Ascending aorta (tissue), 2 donors: ENCODE measurements at regions not wholly inside any gene's neighbourhood (a gene's known extent, or its start where the extent isn't known, plus 50 kb on each side); places are given as distances from the start of the nearest gene placed in this dataset.

Experiments
- DNase-seq, 2 donors: peaks; one replicate each; pipeline ENCODE4 v3.0.0-alpha.2; 2019; ENCODE audit warnings: low spot score in 2 of 2
- H3K27ac ChIP-seq, 2 donors: fragments of 200-600 bp; sonication (generic); one replicate each; pipeline ENCODE4 v1.5.1; 2016 to 2017; ENCODE audit warnings: mild to moderate bottlenecking in 1 of 2
- H3K27me3 ChIP-seq: fragments of 200-600 bp; sonication (generic); one replicate; pipeline ENCODE4 v1.5.1; 2017
- H3K36me3 ChIP-seq, 2 donors: fragments of 200-600 bp; sonication (generic); one replicate each; pipeline ENCODE4 v1.5.1; 2016
- H3K4me1 ChIP-seq, 2 donors: fragments of 200-600 bp; sonication (generic); one replicate each; pipeline ENCODE4 v1.5.1; 2016 to 2017; ENCODE audit warnings: mild to moderate bottlenecking in 1 of 2
- H3K4me3 ChIP-seq, 2 donors: fragments of 200-600 bp; sonication (generic); one replicate each; pipeline ENCODE4 v1.5.1; 2016 to 2017; ENCODE audit warnings: mild to moderate bottlenecking in 1 of 2
- H3K9me3 ChIP-seq, 2 donors: fragments of 200-600 bp; sonication (generic); one replicate each; pipeline ENCODE4 v1.5.1; 2016
- intact Hi-C: fragments of 100-400 bp; cut with DNase I; formaldehyde crosslinking; loops from one replicate; pipeline ENCODE4 v1.15.1; 2023
- TF ChIP-seq, protein P1 (sequence below), 3 experiments: fragments of 200-600 bp in 2 of 3; fragments of 450-650 bp in 1 of 3; sonication (generic) in 2 of 3; IDR thresholded peaks; one replicate each; pipeline ENCODE4 v1.5.1; 2016 to 2019; ENCODE audit warnings: antibody characterized with exemption in 3 of 3, mild to moderate bottlenecking in 1 of 3, moderate library complexity in 1 of 3

DNA sequence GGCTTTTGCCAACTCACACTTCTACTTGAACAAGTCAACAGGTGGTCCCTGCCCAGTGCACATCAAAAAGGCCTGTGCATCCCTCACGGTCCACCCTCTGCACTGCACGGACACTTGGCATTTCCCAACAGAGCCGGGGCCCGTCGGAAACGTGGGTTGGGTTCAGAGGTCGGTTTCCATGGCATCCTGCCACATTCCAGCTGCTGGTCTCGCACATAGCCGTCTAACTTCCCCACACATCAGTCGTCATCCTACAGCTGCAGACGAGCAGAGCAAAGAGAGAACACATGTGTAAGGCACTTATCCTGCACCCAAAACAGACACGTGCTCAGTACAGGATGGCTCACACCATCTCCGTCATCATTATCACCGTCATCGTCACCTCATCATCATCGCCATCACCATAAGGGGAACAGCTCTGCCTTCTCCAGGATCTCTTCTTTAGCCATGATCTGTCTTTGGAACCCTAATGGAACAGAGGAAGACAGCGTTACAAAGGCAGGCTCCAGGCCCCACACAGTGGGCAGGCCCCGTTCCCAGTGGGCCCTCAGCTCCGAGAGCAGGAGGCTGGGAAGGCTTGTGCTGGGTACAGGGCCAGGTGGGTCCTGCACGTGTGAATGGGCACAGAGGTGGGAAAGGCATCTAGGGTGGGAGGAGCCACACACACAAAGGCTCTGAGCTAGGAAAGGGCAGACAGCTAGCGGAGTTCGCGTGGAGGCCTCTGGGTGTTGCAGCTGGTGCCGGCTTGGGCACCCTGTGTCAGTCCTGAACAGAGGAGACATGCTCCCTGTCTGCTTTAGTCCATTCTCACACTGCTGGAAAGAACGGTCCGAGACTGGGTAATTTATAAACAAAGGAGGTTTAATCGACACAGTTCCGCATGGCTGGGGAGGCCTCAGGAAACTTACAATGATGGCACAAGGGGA, 170.8 kb upstream of the SOX1 start:
- Histone ChIP-seq H3K27ac (no peak overlapping the region), H3K27me3 (no peaks in the 10 kb centered on the region), H3K4me3 (no peak overlapping the region), H3K9me3 (no peaks in the 10 kb centered on the region), H3K36me3 (no peaks in the 10 kb centered on the region), H3K4me1 (no peaks in the 10 kb centered on the region)
- TF ChIP-seq, protein P1, sequence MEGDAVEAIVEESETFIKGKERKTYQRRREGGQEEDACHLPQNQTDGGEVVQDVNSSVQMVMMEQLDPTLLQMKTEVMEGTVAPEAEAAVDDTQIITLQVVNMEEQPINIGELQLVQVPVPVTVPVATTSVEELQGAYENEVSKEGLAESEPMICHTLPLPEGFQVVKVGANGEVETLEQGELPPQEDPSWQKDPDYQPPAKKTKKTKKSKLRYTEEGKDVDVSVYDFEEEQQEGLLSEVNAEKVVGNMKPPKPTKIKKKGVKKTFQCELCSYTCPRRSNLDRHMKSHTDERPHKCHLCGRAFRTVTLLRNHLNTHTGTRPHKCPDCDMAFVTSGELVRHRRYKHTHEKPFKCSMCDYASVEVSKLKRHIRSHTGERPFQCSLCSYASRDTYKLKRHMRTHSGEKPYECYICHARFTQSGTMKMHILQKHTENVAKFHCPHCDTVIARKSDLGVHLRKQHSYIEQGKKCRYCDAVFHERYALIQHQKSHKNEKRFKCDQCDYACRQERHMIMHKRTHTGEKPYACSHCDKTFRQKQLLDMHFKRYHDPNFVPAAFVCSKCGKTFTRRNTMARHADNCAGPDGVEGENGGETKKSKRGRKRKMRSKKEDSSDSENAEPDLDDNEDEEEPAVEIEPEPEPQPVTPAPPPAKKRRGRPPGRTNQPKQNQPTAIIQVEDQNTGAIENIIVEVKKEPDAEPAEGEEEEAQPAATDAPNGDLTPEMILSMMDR (IDR thresholded peaks at IDR 0.05) = no peak
- no peak for DNase-seq
- intact Hi-C loops = no loop called here

DNA sequence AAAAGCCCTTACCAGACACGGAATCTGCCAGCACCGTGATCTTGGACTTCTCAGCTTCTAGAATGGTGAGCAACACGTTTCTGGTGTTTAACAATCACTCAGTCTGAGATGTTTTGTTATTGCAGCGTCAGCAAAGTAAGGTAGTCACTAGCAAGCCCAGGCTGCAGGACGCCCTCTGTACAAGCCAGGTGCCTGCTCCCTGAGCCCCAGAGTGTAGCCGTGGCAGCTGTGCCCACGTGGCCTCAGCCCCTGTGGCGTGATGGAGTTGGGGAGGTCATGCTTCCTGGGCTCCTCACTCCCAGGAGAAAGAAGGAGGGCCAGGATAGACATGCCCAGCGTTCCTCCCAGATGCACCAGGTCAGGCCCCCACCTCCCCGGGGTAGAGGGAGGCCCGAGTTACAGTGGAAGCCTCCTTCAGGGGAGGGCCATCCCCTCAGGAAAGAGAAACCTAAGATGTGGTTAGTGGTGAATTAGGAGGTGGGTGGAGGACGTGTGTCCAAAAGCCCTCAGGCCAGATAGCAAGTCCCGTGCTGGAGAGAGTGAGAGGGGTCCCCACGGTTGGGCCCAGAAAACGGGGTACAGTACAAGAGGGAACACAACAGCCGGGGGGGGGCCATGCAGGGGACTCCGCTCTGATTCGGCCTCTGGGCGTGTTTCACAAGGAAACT, 169.6 kb upstream of the SOX1 start:
- no peaks in the 10 kb centered on the region for H3K27me3 ChIP-seq
- intact Hi-C loops = no loop called here
- H3K4me1 ChIP-seq = no peaks in the 10 kb centered on the region
- H3K27ac ChIP-seq = no peak overlapping the region
- H3K36me3 ChIP-seq = no peaks in the 10 kb centered on the region
- no peak overlapping the region for H3K4me3 ChIP-seq
- TF ChIP-seq, protein P1 (IDR thresholded peaks at IDR 0.05) = no peak
- no peak for DNase-seq
- no peaks in the 10 kb centered on the region for H3K9me3 ChIP-seq

DNA sequence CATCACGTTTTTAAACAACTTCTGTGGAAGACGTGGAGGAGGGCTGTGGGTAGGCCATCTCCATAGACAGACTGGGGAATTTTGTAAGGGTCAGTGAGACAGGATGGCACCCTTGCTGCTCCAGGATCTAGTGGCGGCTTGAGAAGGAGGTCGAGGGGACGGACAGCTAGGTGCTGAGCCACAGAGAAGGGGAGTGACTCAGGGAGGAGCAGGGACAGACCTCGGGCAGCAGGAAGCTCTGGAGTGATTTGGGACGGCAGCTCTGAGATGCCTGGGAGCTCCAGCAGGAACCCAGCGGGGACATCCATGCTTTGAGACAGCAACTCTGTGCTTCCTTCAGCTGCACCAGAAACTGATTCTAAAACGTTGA, 169.1 kb upstream of the SOX1 start:
- intact Hi-C loops = no loop called here
- Histone ChIP-seq H3K4me1 (no peaks in the 10 kb centered on the region), H3K27me3 (no peaks in the 10 kb centered on the region), H3K4me3 (no peak overlapping the region), H3K27ac (no peak overlapping the region), H3K9me3 (no peaks in the 10 kb centered on the region), H3K36me3 (no peaks in the 10 kb centered on the region)
- TF ChIP-seq, protein P1 (IDR thresholded peaks at IDR 0.05) = no peak
- DNase-seq = no peak

DNA sequence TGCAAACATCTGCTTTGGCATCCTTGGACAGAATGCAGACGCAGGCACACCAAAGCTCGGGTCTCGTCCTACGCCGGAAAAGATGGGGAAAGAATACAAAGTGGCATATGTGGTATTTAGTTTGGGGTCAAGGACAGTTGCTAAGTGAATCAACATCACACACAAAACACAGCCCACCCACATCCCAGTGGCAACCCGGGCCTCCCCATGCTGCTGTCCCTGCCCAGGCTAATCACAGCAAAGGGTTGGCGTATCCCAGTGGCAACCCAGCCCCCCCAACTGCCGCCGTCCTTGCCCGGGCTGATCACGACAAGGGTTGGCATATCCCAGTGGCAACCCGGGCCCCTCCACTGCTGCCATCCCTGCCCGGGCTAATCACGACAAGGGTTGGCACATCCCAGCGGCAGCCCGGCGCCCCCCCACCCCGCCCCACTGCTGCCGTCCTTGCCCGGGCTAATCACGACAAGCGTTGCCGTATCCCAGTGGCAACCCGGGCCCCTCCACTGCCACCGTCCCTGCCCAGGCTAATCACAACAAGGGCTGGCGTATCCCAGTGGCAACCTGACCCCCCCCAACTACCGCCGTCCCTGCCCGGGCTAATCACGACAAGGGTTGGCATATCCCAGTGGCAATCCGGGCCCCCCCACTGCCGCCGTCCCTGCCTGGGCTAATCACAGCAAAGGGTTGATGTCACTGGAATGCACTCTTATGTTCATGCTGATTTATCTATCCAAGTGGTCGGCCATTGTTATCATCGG, 167.8 kb upstream of the SOX1 start:
- Histone ChIP-seq H3K4me1 (no peaks in the 10 kb centered on the region), H3K27me3 (no peaks in the 10 kb centered on the region), H3K4me3 (no peak overlapping the region), H3K36me3 (no peaks in the 10 kb centered on the region), H3K27ac (no peak overlapping the region), H3K9me3 (no peaks in the 10 kb centered on the region)
- no peak for DNase-seq
- intact Hi-C loops = no loop called here
- TF ChIP-seq, protein P1 (IDR thresholded peaks at IDR 0.05) = no peak

DNA sequence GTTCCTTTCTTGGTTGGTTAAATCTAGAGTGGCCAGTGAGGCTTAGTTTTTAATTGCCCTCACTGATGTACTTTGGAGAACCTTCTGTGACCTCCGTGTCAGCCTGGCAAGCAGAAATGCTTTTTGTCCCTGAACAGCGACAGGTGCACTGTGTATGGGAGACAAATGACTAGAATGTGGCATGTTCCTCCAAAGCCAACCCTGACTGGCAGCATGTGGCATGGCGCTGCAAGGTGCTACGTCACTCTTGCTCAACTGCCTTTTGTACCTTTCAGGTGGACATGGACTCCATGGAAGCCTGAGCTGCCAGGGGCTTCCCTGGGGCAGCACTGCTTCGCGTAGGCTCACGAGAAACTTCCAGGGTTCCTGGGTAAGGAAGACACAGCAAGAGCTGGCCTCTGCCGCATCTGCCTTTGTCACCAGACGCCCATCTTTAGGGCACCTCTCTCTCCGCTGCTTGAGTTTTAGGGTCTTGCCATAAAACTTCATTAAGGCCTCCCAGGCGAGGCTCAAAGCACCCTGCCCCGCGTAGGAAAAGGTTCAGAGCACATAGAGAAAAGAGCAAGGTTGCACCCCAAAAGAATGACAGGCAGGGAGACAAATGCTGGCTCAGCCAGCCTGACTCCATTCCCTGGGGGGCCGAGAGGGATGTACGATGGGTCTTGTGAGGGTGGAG, 167.1 kb upstream of the SOX1 start:
- no peak overlapping the region for H3K27ac ChIP-seq
- no peak for DNase-seq
- no peaks in the 10 kb centered on the region for H3K27me3 ChIP-seq
- H3K9me3 ChIP-seq = no peaks in the 10 kb centered on the region
- no peak overlapping the region for H3K4me3 ChIP-seq
- H3K4me1 ChIP-seq = no peaks in the 10 kb centered on the region
- TF ChIP-seq, protein P1 (IDR thresholded peaks at IDR 0.05) = no peak
- no peaks in the 10 kb centered on the region for H3K36me3 ChIP-seq
- intact Hi-C loops = no loop called here
